Chondrocyte (in vitro differentiated cells): ENCODE measurements at regions not wholly inside any gene's neighbourhood (a gene's known extent, or its start where the extent isn't known, plus 50 kb on each side); places are given as distances from the start of the nearest gene placed in this dataset.

Source experiments
- DNase-seq: peaks from one replicate; pipeline ENCODE4 v3.0.0; 2021; ENCODE audit warnings: mixed read lengths, low spot score
- H3K27ac Mint-ChIP-seq: one replicate; pipeline ENCODE4 v1.8.0; 2021; ENCODE audit warnings: mild to moderate bottlenecking, moderate library complexity, mixed read lengths; ENCODE audit not compliant: unreplicated experiment
- H3K27me3 Mint-ChIP-seq: 2 replicates; pipeline ENCODE4 v1.8.0; 2021; ENCODE audit warnings: low read depth, mixed read lengths
- H3K36me3 Mint-ChIP-seq: 2 replicates; pipeline ENCODE4 v1.8.0; 2021; ENCODE audit warnings: low read depth, mixed read lengths
- H3K4me1 Mint-ChIP-seq: 2 replicates; pipeline ENCODE4 v1.8.0; 2021; ENCODE audit warnings: low read depth, mild to moderate bottlenecking, mixed read lengths
- H3K4me3 Mint-ChIP-seq: one replicate; pipeline ENCODE4 v1.8.0; 2021; ENCODE audit warnings: mild to moderate bottlenecking, moderate library complexity, mixed read lengths; ENCODE audit not compliant: unreplicated experiment
- H3K9me3 Mint-ChIP-seq: 2 replicates; pipeline ENCODE4 v1.8.0; 2021; ENCODE audit warnings: low read depth, mixed read lengths
- TF ChIP-seq, protein P1 (sequence below): fragments of 200-600 bp; sonication (generic); IDR thresholded peaks from 2 replicates; pipeline ENCODE4 v1.5.0; 2021; ENCODE audit warnings: antibody characterized with exemption, mild to moderate bottlenecking, moderate library complexity

DNA sequence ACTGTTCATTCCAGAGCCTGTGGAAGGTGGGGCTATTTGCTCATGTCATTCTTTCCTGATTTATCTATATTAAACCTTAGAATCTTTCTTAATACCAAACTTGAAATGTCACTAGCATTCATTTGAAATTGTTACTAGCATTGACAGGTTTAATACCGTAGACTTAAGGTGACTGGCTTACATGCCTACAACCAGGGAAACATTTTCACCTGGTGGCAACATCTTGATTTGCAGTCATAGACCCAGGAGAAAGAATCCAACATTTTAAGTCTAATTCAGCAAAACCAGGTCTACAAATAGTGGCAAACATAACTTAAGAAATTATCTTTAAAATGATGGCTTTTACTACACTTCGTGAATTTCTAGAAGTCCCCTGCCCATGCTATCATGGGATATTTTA lies 353.7 kb downstream of the HTR7 start:
- no peaks in the 10 kb centered on the region for H3K36me3 Mint-ChIP-seq
- peaks cover 3% of the 10 kb centered on the region for H3K9me3 Mint-ChIP-seq
- H3K27ac Mint-ChIP-seq = no peak overlapping the region
- H3K4me1 Mint-ChIP-seq = no peaks in the 10 kb centered on the region
- no peak overlapping the region for H3K4me3 Mint-ChIP-seq
- TF ChIP-seq, protein P1, sequence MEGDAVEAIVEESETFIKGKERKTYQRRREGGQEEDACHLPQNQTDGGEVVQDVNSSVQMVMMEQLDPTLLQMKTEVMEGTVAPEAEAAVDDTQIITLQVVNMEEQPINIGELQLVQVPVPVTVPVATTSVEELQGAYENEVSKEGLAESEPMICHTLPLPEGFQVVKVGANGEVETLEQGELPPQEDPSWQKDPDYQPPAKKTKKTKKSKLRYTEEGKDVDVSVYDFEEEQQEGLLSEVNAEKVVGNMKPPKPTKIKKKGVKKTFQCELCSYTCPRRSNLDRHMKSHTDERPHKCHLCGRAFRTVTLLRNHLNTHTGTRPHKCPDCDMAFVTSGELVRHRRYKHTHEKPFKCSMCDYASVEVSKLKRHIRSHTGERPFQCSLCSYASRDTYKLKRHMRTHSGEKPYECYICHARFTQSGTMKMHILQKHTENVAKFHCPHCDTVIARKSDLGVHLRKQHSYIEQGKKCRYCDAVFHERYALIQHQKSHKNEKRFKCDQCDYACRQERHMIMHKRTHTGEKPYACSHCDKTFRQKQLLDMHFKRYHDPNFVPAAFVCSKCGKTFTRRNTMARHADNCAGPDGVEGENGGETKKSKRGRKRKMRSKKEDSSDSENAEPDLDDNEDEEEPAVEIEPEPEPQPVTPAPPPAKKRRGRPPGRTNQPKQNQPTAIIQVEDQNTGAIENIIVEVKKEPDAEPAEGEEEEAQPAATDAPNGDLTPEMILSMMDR = no peak
- no peak for DNase-seq
- peaks cover 19% of the 10 kb centered on the region for H3K27me3 Mint-ChIP-seq

GRCh38 chr10:90526721-90527120 lies 331.1 kb downstream of the HTR7 start:
- H3K4me3 Mint-ChIP-seq = no peak overlapping the region
- TF ChIP-seq, protein P1 = no peak
- DNase-seq = no peak
- H3K27me3 Mint-ChIP-seq = peaks cover 13% of the 10 kb centered on the region
- H3K27ac Mint-ChIP-seq = no peak overlapping the region
- H3K36me3 Mint-ChIP-seq = no peaks in the 10 kb centered on the region
- H3K9me3 Mint-ChIP-seq = peaks cover 2% of the 10 kb centered on the region
- no peaks in the 10 kb centered on the region for H3K4me1 Mint-ChIP-seq

- no peaks in the 10 kb centered on the region for H3K4me1 Mint-ChIP-seq
- no peak for DNase-seq
- H3K27me3 Mint-ChIP-seq = peaks cover 24% of the 10 kb centered on the region
- H3K27ac Mint-ChIP-seq = no peak overlapping the region
- no peak overlapping the region for H3K4me3 Mint-ChIP-seq
- no peaks in the 10 kb centered on the region for H3K36me3 Mint-ChIP-seq
- H3K9me3 Mint-ChIP-seq = no peaks in the 10 kb centered on the region
- TF ChIP-seq, protein P1 = no peak
Measured at GRCh38 chr10:90530521-90530920, 327.3 kb downstream of the HTR7 start.

DNA sequence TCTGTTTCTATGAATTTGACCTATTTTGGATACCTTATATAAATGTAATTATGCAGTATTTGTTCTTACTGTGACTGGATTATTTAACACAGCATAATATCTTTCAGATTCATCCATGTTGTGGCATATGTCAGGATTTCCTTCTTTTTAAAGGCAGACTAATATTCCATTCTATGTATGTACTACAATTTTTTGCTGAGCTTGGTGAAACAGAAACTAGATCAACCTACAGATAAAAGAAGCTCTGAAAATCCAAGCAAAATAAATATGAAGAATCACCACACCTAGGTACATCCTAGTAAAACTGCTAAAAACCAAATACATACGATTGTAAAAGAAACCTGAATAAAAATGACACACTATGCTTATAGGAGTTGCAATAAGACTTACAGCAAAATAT lies 300.5 kb downstream of the HTR7 start:
- TF ChIP-seq, protein P1 = no peak
- no peak overlapping the region for H3K27ac Mint-ChIP-seq
- no peak for DNase-seq
- peaks cover 19% of the 10 kb centered on the region for H3K27me3 Mint-ChIP-seq
- peaks cover 13% of the 10 kb centered on the region for H3K9me3 Mint-ChIP-seq
- H3K4me3 Mint-ChIP-seq = no peak overlapping the region
- no peaks in the 10 kb centered on the region for H3K36me3 Mint-ChIP-seq
- H3K4me1 Mint-ChIP-seq = no peaks in the 10 kb centered on the region

GRCh38 chr10:90560331-90560730 lies 297.5 kb downstream of the HTR7 start:
- Mint-ChIP-seq H3K4me1 (no peaks in the 10 kb centered on the region), H3K36me3 (no peaks in the 10 kb centered on the region), H3K27me3 (peaks cover 21% of the 10 kb centered on the region), H3K9me3 (peaks cover 13% of the 10 kb centered on the region), H3K27ac (no peak overlapping the region), H3K4me3 (no peak overlapping the region)
- TF ChIP-seq, protein P1 = no peak
- DNase-seq = no peak
